ENCODE measurements at regions not wholly inside any gene's neighbourhood (a gene's known extent, or its start where the extent isn't known, plus 50 kb on each side); places are given as distances from the start of the nearest gene placed in this dataset.
"Not testable (repeated sequence)": the region's sequence is repeated elsewhere in the genome, so short reads cannot be mapped to it uniquely, and the experiment has no call there.

GRCh38 chr6:14874975-14875480 lies 370.8 kb upstream of the JARID2 start:
- DNase-seq = peak in 1 of 3 donors; percentile 42

GRCh38 chr6:14875481-14876063 lies 370.3 kb upstream of the JARID2 start:
- peak; percentile 51 to 57 (median 52) for DNase-seq

GRCh38 chr6:14876778-14877613 lies 368.9 kb upstream of the JARID2 start:
- peak; percentile 90 to 99 (median 97) for DNase-seq

GRCh38 chr6:14877758-14878157 lies 368.1 kb upstream of the JARID2 start:
- no peak for DNase-seq

DNA sequence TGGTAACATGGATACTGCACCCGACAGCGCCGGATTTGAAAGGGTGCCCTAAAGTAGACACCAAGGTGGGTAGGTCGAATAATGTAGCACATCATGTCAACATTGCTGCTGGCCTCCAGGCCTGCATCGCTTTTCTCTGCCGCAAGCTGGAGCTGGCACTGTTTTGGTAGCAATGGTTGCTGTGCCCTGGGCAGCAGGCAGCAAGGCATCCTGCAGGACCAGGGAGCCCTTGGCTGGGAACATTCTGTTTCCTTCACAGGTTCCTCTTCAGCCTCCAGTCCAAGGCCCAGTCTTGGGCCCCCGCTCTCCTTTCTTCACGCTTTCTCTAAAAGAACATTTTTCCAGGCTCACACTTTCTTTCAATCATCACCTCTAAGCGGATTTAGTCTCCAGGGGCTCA lies 365.8 kb upstream of the JARID2 start:
- no peak for DNase-seq

GRCh38 chr6:14880677-14881076 lies 365.2 kb upstream of the JARID2 start:
- no peak for DNase-seq

DNA sequence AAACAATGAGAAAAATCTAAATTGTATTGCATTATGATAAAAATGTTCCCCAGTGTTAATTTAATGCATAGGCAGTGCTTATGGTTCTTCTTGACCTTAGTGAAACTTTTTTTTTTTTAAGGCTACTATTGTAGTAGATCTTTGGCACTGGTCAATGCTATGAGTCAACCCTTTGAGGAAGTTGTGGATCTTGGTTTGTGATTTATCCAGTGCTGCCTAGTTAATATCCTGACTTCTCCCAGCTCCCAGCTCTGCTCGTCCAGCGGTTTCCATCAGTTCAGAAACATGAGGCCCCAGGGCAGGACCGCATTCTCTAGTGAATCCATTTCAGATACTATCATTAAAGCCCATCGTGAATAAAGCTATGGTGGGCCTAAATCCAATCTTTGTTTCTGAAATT lies 364.5 kb upstream of the JARID2 start:
- peak; percentile 61 to 85 (median 75) for DNase-seq

DNA sequence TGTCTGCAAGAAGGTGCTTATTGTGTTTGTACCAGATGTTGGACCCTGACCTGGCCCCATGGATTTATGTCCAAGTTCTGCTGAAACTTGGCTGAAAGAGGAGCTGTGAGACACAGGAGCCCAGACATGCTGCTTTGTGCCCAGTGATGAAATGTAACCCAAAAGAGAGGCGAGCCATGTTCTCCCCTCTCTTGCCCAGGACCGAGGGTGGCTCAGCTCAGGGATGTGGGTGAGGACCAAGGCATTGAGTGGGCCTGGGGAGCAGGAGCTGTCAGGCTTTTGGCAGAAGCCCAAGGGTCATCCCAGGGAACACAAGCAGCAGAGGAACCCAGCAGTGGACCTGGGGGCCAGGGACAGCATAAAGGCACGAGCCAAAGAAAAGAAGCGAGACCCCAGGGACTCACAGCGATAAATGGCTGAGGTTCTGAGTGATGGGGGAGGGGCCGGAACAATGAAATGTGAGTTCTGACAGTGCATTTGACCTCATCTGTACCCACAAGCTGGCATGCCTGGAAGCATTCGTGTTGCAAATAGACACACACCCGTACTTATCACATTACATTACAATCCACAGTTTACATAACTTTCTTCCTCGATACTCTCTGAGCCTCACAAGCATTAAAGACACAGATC lies 363.4 kb upstream of the JARID2 start:
- DNase-seq = no peak

DNA sequence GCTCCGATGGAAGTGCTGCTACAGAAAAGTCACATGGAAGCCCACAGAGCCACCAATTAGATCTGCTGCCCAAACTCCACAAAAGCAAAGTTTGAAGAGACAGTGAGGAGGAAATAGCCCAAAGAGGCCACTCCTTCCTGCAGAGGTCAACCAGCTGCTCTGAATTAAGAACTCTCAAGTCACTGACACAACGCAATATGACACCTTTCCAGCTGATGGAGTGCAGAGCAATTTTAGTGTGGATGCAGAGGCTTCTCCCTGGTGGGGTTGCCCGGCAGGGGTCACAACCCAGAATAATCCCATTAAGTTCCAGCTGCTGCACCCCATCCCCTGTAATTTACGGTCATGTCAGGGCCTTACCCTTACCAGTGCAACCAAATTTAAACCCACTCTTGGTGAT lies 361.9 kb upstream of the JARID2 start:
- no peak for DNase-seq

DNA sequence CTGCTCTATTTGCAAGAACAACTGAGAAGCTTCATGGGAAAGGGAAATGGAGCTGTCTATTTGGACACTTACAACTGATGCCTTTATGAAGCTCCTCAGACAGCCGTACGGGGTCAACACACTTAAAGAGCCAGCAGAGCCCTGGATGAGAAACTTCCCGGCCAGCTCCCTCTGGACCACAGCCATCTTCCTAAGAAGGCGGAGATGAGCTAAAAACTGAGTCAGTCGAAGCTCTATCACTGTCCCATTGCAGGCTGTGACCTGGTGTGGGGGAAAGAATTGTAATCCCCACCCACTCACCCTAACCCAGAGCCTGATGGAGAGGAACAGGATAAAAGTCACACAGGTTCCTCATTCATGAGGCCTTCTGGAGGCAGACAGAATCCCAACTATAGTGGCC lies 360.4 kb upstream of the JARID2 start:
- DNase-seq = peak; percentile 89 to 91 (median 90)

- DNase-seq = no peak
Measured at GRCh38 chr6:14887181-14887580, 358.7 kb upstream of the JARID2 start.

DNA sequence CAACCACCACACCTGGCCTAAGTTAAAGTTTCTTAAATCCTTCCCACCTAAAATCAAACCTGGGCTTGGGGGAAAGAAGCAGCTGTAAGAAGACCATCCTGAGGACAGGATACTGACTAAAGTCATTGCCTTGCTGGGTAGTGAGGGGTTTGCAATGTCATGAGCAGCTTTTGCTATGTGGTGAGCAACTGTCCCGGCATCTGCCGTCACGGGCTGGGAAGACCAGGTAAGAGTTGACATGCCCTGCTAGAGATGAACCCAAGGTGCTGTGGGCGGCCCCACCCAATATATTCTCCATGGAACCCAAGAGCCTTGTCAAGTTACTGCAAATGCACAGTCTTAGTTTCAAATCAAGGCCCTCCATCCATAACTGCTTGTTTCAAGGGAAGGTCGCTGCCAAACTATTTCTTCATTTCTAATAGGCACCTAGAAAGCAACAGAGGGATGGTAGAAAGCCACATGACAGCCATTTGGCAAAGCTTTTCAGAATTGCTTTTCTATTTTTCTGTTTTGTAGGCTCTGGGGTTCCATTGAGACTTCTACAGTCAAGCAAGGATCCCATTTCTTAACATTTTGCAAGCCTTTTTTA lies 357.8 kb upstream of the JARID2 start:
- no peak for DNase-seq

DNA sequence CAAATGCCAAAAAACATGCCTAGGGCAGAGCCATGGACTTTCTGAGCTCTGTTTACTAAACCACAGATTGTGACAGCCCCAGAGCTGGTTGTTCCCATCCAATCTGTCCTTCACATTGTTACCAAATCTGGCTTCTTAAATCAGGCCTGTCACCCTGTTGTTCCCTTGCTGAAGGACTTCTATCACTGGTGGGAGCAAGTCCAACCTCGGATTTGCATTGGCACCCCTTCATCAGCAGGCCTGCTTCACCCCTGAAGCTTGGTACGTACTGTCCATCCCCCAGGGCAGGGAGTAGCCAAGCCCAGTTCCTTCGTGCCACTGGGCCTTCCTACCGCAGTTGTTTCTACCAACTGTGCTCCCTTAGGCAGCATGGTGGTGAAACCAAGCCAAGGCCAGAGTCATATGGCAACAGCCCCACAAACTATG lies 357.3 kb upstream of the JARID2 start:
- DNase-seq = peak; percentile 28 to 49 (median 39)

- peak; percentile 36 to 70 (median 42) for DNase-seq
Measured at GRCh38 chr6:14889188-14889587, 356.7 kb upstream of the JARID2 start.

DNA sequence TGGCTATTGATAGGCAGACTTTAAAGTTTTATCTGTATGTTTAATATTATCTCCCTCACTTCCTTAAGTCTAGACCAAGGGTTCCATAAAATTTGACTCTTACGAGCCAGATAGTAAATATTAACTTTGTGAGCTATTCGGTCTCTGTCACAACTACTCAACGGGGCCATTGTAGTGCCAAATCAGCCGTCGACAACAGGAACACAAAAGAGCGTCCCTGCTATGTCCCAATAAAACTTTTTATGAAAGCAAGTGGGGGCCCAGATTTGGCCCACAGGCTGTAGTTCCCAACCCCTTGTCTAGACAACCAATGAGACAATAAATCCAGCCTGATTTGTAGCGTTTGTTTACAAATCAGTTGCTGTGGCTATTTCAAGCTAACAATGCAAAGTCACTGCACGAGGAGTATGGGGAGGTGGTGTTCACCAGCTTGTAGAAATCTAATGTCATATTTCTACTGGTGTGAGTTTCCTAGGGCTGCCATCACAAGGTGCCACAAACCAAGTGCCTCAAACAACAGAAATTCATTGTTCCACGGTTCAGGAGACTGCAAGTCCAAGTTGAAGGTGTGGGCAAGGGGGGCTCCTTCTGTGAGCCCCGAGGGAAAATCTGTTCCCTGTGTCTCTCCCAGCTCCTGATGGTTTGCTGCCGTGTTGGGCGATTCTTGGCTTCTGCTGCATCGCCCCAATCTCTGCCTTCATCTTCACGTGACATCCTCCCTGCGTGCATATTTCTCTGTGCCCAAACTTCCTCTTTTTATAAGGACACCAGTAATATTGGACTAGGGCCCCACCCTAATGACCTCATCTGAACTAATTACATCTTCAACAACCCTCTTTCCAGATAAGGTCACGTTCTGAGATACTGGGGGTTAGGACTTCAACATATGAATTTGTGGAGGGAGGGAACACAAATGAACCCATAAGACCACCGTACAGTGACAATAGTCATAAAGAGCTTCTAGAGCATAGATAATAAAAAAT lies 356.0 kb upstream of the JARID2 start:
- DNase-seq = peak; percentile 53 to 68 (median 57)

DNA sequence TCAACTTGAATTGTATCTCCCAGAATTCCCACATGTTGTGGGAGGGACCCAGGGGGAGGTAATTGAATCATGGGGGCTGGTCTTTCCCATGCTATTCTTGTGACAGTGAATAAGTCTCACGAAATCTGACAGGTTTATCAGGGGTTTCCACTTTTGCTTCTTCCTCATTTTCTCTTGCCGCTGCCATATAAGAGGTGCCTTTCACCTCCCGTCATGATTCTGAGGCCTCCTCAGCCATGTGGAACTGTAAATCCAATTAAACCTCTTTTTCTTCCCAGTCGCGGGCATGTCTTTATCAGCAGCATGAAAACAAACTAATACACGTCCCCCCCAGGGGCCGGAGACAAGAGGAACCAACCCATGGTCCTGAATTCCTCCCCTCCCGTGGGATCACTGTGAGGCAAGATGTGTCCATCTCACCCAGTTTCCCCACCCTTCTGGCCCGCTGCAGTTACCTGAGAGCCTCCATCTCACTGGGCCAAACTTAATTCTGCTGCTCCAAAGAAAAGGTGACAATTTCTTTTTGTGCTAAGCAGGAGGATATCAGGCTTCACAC lies 354.0 kb upstream of the JARID2 start:
- peak; percentile 48 to 63 (median 53) for DNase-seq

DNA sequence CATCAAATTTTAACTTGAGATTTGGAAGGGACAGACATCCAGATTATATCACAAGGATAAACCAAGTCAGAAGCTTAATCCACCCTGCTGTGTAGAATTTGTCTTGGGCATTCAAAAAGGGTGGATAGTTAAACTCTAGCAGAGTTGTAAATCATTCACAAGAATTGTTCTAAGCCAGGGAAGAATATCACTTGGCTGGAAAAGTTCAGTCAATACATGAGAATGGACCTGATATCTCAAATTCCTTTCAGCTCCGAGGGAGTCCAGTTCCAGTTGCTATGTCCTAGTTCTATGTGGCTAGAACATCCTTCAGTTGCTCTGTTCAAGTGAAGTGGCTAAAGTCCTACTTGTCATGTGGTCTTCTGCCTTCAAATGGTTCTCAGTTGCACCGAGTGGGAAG lies 351.8 kb upstream of the JARID2 start:
- no peak for DNase-seq

DNA sequence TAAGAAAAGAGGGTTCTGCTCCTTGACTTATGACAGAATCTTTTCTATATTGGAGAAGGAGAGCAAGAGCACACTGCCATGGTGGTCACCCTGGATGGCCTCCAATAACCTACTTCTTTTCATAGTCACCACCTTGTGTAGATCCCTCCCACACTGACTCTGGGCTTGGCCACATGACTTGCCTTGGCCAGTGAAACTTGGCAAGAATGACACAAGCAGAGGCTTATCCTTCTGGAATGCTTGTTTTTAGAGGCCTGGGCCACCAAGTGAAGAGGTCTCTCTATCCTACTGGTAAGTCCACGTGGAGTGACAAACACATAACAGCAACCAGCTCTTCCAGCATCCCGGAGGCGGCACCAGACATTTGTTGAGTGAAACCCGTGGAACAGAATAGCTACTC lies 349.4 kb upstream of the JARID2 start:
- no peak for DNase-seq

GRCh38 chr6:14897831-14898230 lies 348.0 kb upstream of the JARID2 start:
- peak in 2 of 3 donors; percentile 45 to 52 for DNase-seq

GRCh38 chr6:14899441-14899840 lies 346.4 kb upstream of the JARID2 start:
- not testable (repeated sequence) for DNase-seq

GRCh38 chr6:14900919-14901318 lies 344.9 kb upstream of the JARID2 start:
- DNase-seq = no peak
